ENCODE measurements at regions not wholly inside any gene's neighbourhood (a gene's known extent, or its start where the extent isn't known, plus 50 kb on each side); places are given as distances from the start of the nearest gene placed in this dataset.

DNA sequence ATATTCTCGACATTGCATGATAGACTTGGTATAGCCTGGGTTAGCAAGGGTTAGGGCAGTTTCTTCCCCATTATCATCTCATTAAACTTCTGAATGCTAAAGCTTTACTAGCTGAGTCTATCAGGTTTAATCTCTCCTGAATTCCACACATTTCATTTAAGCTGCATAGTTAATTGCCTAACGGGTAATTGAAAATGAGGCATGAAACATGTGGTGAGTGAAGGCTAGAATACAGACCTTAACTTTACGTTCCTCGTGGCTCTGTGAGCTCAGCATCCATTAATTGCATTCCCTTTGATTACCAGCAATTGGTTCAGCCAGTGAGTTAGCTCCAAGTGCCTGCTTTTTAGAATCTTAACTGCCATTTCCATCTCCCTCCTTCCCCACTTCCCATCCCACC is 126.5 kb upstream of the MEX3C start:
- no peak for DNase-seq (ENCODE audit: low read depth)
- no peak overlapping the region for H3K4me3 ChIP-seq (ENCODE audit: low read depth, low read length)
- no peak for TF ChIP-seq CTCF (IDR thresholded peaks at IDR 0.05; ENCODE audit: insufficient read depth, low read length)

GRCh38 chr18:51330148-51330547 is 132.7 kb upstream of the MEX3C start:
- no peak for DNase-seq (ENCODE audit: low read depth)
- TF ChIP-seq CTCF (IDR thresholded peaks at IDR 0.05; ENCODE audit: insufficient read depth, low read length), result no peak

GRCh38 chr18:51330739-51331138 is 133.3 kb upstream of the MEX3C start:
- no peak overlapping the region for H3K4me3 ChIP-seq (ENCODE audit: low read depth, low read length)
- no peak for DNase-seq (ENCODE audit: low read depth)
- TF ChIP-seq CTCF (IDR thresholded peaks at IDR 0.05; ENCODE audit: insufficient read depth, low read length), result no peak

More at GRCh38 chr18:51330148-51330547, 132.7 kb upstream of the MEX3C start:
- H3K4me3 ChIP-seq (ENCODE audit: low read depth, low read length), result no peak overlapping the region

DNA sequence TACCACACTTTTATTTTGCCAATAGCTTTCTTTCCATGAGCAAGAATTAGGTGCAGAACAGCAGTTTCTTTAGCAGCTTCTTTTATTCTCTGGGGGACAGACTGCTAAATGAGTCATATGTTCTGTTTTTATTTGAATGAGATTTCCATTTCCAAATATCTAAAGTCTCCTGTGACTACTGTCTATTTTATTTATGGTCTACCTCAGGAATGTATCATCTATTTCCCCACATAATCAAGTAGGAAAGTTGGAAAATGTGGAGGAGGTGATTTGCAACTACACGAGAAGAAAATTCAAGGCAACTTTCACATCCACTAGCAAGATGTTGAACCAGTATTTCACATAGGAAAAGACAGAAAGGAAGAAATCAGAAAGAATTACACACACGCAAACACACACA is 139.9 kb upstream of the MEX3C start:
- no peak for TF ChIP-seq CTCF (IDR thresholded peaks at IDR 0.05; ENCODE audit: insufficient read depth, low read length)
- DNase-seq (ENCODE audit: low read depth), result peak; percentile 19
- no peak overlapping the region for H3K4me3 ChIP-seq (ENCODE audit: low read depth, low read length)

DNA sequence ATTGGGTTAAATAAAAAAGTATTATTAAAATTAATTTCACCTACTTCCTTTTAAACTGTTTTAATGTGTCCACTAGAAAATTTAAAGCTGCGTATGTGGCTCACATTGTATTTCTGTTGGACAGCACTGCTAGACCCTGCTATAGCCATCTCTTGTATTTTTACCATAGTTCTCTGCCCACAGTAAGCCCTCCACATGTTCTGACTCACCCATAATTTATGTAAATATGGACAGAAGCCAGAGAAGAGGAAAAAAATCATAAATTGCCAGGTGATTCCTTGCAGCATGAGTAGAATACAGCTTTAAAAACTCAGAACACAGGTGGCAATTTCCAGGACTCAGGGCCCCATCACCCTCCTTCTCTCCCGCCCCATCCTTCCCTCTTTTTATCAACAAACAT is 142.4 kb upstream of the MEX3C start:
- H3K4me3 ChIP-seq (ENCODE audit: low read depth, low read length), result no peak overlapping the region
- no peak for TF ChIP-seq CTCF (IDR thresholded peaks at IDR 0.05; ENCODE audit: insufficient read depth, low read length)
- DNase-seq (ENCODE audit: low read depth), result peak; percentile 6

DNA sequence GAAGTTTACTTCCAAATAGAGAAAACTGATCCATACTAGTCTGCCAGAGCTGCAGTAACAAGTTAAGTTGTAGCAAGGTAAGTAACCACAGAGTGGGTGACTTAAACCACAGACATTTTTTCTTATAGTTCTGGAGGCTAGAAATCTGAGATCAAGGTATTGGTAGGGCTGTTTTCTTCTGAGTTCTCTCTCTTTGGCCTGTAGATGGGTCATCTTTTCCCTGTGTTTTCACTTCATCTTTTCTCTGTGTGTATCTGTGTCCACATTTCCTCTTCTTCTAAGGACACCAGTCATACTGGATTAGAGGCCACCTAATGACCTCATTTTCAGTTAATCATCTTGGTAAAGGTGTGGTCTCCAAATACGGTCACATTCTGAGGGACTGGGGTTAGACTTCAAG is 142.9 kb upstream of the MEX3C start:
- TF ChIP-seq CTCF (IDR thresholded peaks at IDR 0.05; ENCODE audit: insufficient read depth, low read length), result no peak
- H3K4me3 ChIP-seq (ENCODE audit: low read depth, low read length), result no peak overlapping the region
- no peak for DNase-seq (ENCODE audit: low read depth)

GRCh38 chr18:51342815-51343214 is 145.3 kb upstream of the MEX3C start:
- TF ChIP-seq CTCF (IDR thresholded peaks at IDR 0.05; ENCODE audit: insufficient read depth, low read length), result no peak
- peak; percentile 22 for DNase-seq (ENCODE audit: low read depth)
- no peak overlapping the region for H3K4me3 ChIP-seq (ENCODE audit: low read depth, low read length)
